Breast epithelium (tissue), 4 donors: ENCODE measurements at regions not wholly inside any gene's neighbourhood (a gene's known extent, or its start where the extent isn't known, plus 50 kb on each side); places are given as distances from the start of the nearest gene placed in this dataset.

Source experiments
- DNase-seq, 2 donors: peaks; one replicate each; pipeline ENCODE4 v3.0.0-alpha.2; 2019; ENCODE audit warnings: low spot score in 2 of 2
- H3K27ac ChIP-seq, 2 donors: fragments of 200-600 bp; sonication (generic) in 1 of 2; one replicate each; pipeline ENCODE4 v1.5.1; 2016 to 2019; ENCODE audit warnings: mild to moderate bottlenecking in 1 of 2
- H3K27me3 ChIP-seq, 2 donors: fragments of 200-600 bp; sonication (generic) in 1 of 2; one replicate each; pipeline versions ENCODE4 v1.5.1 to v1.6.0; 2017 to 2019; ENCODE audit warnings: control low read depth in 1 of 2, mild to moderate bottlenecking in 1 of 2
- H3K36me3 ChIP-seq: fragments of 200-600 bp; one replicate; pipeline ENCODE4 v1.5.1; 2019
- H3K4me1 ChIP-seq, 2 donors: fragments of 200-600 bp; sonication (generic); one replicate each; pipeline ENCODE4 v1.5.1; 2016 to 2019; ENCODE audit warnings: control low read depth in 1 of 2
- H3K4me3 ChIP-seq, 3 donors: fragments of 200-600 bp; sonication (generic); 1 replicate in 2 of 3; 2 replicates in 1 of 3; pipeline ENCODE4 v1.5.1; 2016 to 2019; ENCODE audit warnings: mild to moderate bottlenecking in 3 of 3, moderate library complexity in 2 of 3
- H3K9me3 ChIP-seq, 2 donors: fragments of 200-600 bp; sonication (generic) in 1 of 2; one replicate each; pipeline ENCODE4 v1.5.1; 2016 to 2019; ENCODE audit warnings: control low read depth in 1 of 2
- CTCF ChIP-seq, 3 donors: fragments of 450-650 bp; IDR thresholded peaks; one replicate each; pipeline ENCODE4 v1.5.1; 2016 to 2017; ENCODE audit warnings: antibody characterized with exemption in 3 of 3, mild to moderate bottlenecking in 3 of 3, moderate library complexity in 3 of 3
- POLR2A ChIP-seq: fragments of 450-650 bp; IDR thresholded peaks from one replicate; pipeline ENCODE4 v1.6.1; 2016; ENCODE audit warnings: antibody characterized with exemption, mild to moderate bottlenecking, moderate library complexity
- POLR2AphosphoS5 ChIP-seq, 3 donors: sonication (generic); formaldehyde crosslinking; IDR thresholded peaks; one replicate each; pipeline ENCODE4 v1.6.1; 2017; ENCODE audit warnings: antibody characterized with exemption in 3 of 3
- intact Hi-C: fragments of 100-400 bp; cut with DNase I; formaldehyde crosslinking; loops from one replicate; pipeline ENCODE4 v1.15.1; 2023; ENCODE audit warnings: low total_unique reads

GRCh38 chr13:33935969-33936368 lies 118.0 kb downstream of the RFC3 start:
- H3K4me3 ChIP-seq: no peak overlapping the region
- no peaks in the 10 kb centered on the region for H3K27me3 ChIP-seq
- no peak for TF ChIP-seq CTCF (IDR thresholded peaks at IDR 0.05)
- no peak for TF ChIP-seq POLR2AphosphoS5 (IDR thresholded peaks at IDR 0.05)
- no peak for TF ChIP-seq POLR2A
- intact Hi-C loops: loop anchor here (10.0 kb wide), 1 partner anchor 1229 kb away; no protein-coding TSS in a partner anchor
- no peak for DNase-seq
- H3K27ac ChIP-seq: no peak overlapping the region
- no peaks in the 10 kb centered on the region for H3K9me3 ChIP-seq
- no peaks in the 10 kb centered on the region for H3K4me1 ChIP-seq
- H3K36me3 ChIP-seq: no peaks in the 10 kb centered on the region

GRCh38 chr13:33937373-33938098 lies 119.6 kb downstream of the RFC3 start:
- no peaks in the 10 kb centered on the region for H3K4me1 ChIP-seq
- H3K27me3 ChIP-seq: no peaks in the 10 kb centered on the region
- DNase-seq: no peak
- intact Hi-C loops: loop anchor here (10.0 kb wide), 1 partner anchor 1227 kb away; no protein-coding TSS in a partner anchor
- TF ChIP-seq CTCF (IDR thresholded peaks at IDR 0.05) (no peak), POLR2A (no peak), POLR2AphosphoS5 (IDR thresholded peaks at IDR 0.05) (no peak)
- H3K27ac ChIP-seq: no peak overlapping the region
- no peak overlapping the region for H3K4me3 ChIP-seq
- no peaks in the 10 kb centered on the region for H3K36me3 ChIP-seq
- no peaks in the 10 kb centered on the region for H3K9me3 ChIP-seq

DNA sequence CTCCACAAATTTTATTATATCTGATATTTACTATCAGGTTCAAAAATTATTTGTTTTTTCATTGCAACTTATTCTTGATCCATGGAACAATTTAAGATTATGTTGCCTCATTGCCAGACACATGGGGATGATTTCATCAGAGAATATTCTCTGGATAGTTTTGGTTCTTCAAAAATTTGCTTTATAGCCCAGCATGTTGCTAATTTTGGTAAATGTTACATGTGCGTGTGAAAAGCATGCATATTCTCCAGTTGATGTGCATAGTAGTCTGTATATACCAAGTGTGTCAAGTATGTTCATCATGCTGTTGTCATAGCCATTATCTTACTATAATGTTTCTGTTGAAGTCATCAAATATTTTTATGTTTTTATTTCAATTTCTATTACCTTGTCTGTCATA lies 122.3 kb downstream of the RFC3 start:
- H3K4me1 ChIP-seq: no peaks in the 10 kb centered on the region
- H3K27me3 ChIP-seq: no peaks in the 10 kb centered on the region
- no peaks in the 10 kb centered on the region for H3K36me3 ChIP-seq
- no peaks in the 10 kb centered on the region for H3K9me3 ChIP-seq
- intact Hi-C loops: no loop called here
- TF ChIP-seq POLR2A (no peak), CTCF (IDR thresholded peaks at IDR 0.05) (no peak), POLR2AphosphoS5 (IDR thresholded peaks at IDR 0.05) (no peak)
- H3K4me3 ChIP-seq: no peak overlapping the region
- no peak overlapping the region for H3K27ac ChIP-seq
- no peak for DNase-seq

GRCh38 chr13:33940898-33941297 lies 122.9 kb downstream of the RFC3 start:
- intact Hi-C loops: no loop called here
- Histone ChIP-seq H3K4me1 (no peaks in the 10 kb centered on the region), H3K27ac (no peak overlapping the region), H3K36me3 (no peaks in the 10 kb centered on the region), H3K27me3 (no peaks in the 10 kb centered on the region), H3K4me3 (no peak overlapping the region), H3K9me3 (no peaks in the 10 kb centered on the region)
- DNase-seq: no peak
- no peak for TF ChIP-seq POLR2AphosphoS5 (IDR thresholded peaks at IDR 0.05)
- no peak for TF ChIP-seq CTCF (IDR thresholded peaks at IDR 0.05)

- Histone ChIP-seq H3K27me3 (no peaks in the 10 kb centered on the region), H3K4me3 (no peak overlapping the region), H3K27ac (no peak overlapping the region), H3K4me1 (no peaks in the 10 kb centered on the region), H3K36me3 (no peaks in the 10 kb centered on the region), H3K9me3 (no peaks in the 10 kb centered on the region)
- DNase-seq: no peak
- TF ChIP-seq POLR2AphosphoS5 (IDR thresholded peaks at IDR 0.05) (no peak), CTCF (IDR thresholded peaks at IDR 0.05) (no peak), POLR2A (no peak)
- intact Hi-C loops: no loop called here
Observed at GRCh38 chr13:33945477-33945876, 127.5 kb downstream of the RFC3 start.
